OCI-LY3 (cell line): ENCODE measurements at regions not wholly inside any gene's neighbourhood (a gene's known extent, or its start where the extent isn't known, plus 50 kb on each side); places are given as distances from the start of the nearest gene placed in this dataset.

Experiments
- EZH2phosphoT487 ChIP-seq: fragments of 200-600 bp; shearing (Covaris generic); IDR thresholded peaks from 2 replicates; pipeline ENCODE4 v1.6.1; 2018; ENCODE audit warnings: antibody characterized with exemption, mixed run types, low read depth
- TF ChIP-seq, protein P1 (sequence below): fragments of 200-600, 300-600 bp; sonication (generic); IDR thresholded peaks from 2 replicates; pipeline ENCODE4 v1.5.1; 2014; ENCODE audit warnings: antibody characterized with exemption, low read length, low read depth

DNA sequence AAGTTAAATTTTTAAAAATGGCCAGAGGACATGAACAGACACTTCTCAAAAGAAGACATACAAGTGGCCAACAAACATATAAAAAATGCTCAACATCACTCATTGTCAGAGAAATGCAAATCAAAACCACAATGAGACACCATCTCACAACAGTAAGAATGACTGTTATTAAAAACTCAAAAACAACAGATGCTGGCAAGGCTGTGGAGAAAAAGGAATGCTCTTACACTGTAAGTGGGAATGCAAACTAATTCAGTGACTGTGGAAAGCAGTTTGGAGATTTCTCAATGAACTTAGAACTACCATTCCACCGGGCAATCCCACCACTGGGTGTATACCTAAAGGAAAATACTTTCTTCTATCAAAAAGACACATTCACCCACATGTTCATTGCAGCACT is 168.5 kb upstream of the PIK3R1 start:
- TF ChIP-seq, protein P1, sequence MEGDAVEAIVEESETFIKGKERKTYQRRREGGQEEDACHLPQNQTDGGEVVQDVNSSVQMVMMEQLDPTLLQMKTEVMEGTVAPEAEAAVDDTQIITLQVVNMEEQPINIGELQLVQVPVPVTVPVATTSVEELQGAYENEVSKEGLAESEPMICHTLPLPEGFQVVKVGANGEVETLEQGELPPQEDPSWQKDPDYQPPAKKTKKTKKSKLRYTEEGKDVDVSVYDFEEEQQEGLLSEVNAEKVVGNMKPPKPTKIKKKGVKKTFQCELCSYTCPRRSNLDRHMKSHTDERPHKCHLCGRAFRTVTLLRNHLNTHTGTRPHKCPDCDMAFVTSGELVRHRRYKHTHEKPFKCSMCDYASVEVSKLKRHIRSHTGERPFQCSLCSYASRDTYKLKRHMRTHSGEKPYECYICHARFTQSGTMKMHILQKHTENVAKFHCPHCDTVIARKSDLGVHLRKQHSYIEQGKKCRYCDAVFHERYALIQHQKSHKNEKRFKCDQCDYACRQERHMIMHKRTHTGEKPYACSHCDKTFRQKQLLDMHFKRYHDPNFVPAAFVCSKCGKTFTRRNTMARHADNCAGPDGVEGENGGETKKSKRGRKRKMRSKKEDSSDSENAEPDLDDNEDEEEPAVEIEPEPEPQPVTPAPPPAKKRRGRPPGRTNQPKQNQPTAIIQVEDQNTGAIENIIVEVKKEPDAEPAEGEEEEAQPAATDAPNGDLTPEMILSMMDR = no peak
- no peak for TF ChIP-seq EZH2phosphoT487
